Pancreas (tissue), 10 donors: ENCODE measurements at regions not wholly inside any gene's neighbourhood (a gene's known extent, or its start where the extent isn't known, plus 50 kb on each side); places are given as distances from the start of the nearest gene placed in this dataset.

ENCODE experiments used
- ATAC-seq, 4 donors: fragments of 200-7000 bp; cut with Tn5 transposase; one replicate each; pipeline versions ENCODE4 v1.8.0 to v1.9.1; 2020; ENCODE audit warnings: mild to moderate bottlenecking in 4 of 4, moderate library complexity in 4 of 4
- DNase-seq, 6 donors: peaks; one replicate each; pipeline ENCODE4 v3.0.0-alpha.2; 2020
- FAIRE-seq: peaks from 2 replicates; lab custom pipeline; 2012; peaks lifted over from hg19 to GRCh38; lab: Jason Lieb, UNC
- H3K27ac ChIP-seq, 4 donors: fragments of 200-600 bp; sonication (generic); 1 replicate in 3 of 4; 2 replicates in 1 of 4; pipeline versions ENCODE4 v1.5.0 to v1.8.0; 2020
- H3K27me3 ChIP-seq, 4 donors: fragments of 200-600 bp; one replicate each; pipeline ENCODE4 v1.8.0; 2021
- H3K36me3 ChIP-seq, 3 donors: fragments of 200-600 bp; sonication (generic) in 1 of 3; one replicate each; pipeline versions ENCODE4 v1.5.0 to v1.8.0; 2020 to 2021
- H3K4me1 ChIP-seq, 3 donors: fragments of 200-600 bp; one replicate each; pipeline ENCODE4 v1.8.0; 2021
- H3K4me3 ChIP-seq, 4 donors: fragments of 200-600 bp; sonication (generic) in 2 of 4; one replicate each; pipeline versions ENCODE4 v1.5.0 to v1.8.0; 2020 to 2021
- H3K9me3 ChIP-seq, 4 donors: fragments of 200-600 bp; one replicate each; pipeline ENCODE4 v1.8.0; 2021
- WGBS, 2 donors: extraction: QIAGEN DNeasy Blood & Tissue Kit; methylation state at CpG; one replicate each; pipeline ENCODE4 v1.1.7; 2013; 5-methylcytosine and 5-hydroxymethylcytosine counted together
- intact Hi-C, 3 donors: fragments of 100-400 bp; cut with DNase I; formaldehyde crosslinking; loops; one replicate each; pipeline versions ENCODE4 v1.11.1 to v1.14.2; 2022
- TF ChIP-seq, protein P1 (sequence below), 4 donors: fragments of 200-600 bp; sonication (generic) in 3 of 4; IDR thresholded peaks; one replicate each; pipeline versions ENCODE4 v1.5.0 to v1.8.0; 2021; ENCODE audit warnings: antibody characterized with exemption in 4 of 4
- donor health status: healthy with polysubstance abuse.
- donor health status: DM: no; HTN: no; CAD: no; lungs with moderate emphysema.
- donor health status: DM: no; HTN: no; CAD: no.
- donor health status: control.
- donor health status: control.
- donor health status: Bipolar disorder and iron deficiency.
- donor health status: DM: yes; HTN: yes; CAD: no.
- donor health status: DM: no; HTN: no; CAD: no.
- donor health status: DM: no; HTN: no; CAD: no.
- donor health status: DM: yes; HTN: yes; CAD: no.

DNA sequence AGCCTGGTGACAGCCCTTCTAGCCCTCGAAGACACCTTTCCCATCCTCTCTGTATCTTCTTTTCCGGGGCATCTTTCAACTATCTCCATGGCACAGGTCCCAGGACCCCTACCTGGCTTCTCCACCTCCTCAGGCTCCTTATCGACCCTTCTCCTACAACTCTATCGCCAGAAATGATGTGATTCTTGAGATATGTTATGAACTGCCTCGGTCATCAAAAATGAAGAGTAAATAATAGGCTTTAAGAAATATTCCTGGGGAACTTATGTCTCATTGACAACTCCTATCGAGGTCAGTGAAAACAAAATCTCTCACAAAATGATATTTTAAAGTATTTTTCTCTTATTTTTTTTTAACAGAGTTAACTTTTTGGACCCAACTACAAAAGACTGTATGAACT, 405.5 kb upstream of the SHH start:
- TF ChIP-seq, protein P1, sequence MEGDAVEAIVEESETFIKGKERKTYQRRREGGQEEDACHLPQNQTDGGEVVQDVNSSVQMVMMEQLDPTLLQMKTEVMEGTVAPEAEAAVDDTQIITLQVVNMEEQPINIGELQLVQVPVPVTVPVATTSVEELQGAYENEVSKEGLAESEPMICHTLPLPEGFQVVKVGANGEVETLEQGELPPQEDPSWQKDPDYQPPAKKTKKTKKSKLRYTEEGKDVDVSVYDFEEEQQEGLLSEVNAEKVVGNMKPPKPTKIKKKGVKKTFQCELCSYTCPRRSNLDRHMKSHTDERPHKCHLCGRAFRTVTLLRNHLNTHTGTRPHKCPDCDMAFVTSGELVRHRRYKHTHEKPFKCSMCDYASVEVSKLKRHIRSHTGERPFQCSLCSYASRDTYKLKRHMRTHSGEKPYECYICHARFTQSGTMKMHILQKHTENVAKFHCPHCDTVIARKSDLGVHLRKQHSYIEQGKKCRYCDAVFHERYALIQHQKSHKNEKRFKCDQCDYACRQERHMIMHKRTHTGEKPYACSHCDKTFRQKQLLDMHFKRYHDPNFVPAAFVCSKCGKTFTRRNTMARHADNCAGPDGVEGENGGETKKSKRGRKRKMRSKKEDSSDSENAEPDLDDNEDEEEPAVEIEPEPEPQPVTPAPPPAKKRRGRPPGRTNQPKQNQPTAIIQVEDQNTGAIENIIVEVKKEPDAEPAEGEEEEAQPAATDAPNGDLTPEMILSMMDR (IDR thresholded peaks at IDR 0.05): no peak
- DNase-seq: no peak
- WGBS, 2 donors: 61 to 88% methylated on average over 6 of the region's 6 CpGs
- H3K4me1 ChIP-seq: no peaks in the 10 kb centered on the region
- intact Hi-C loops: no loop called here
- no peaks in the 10 kb centered on the region for H3K27me3 ChIP-seq
- no peak for ATAC-seq
- H3K4me3 ChIP-seq: no peak overlapping the region
- no peak overlapping the region for H3K27ac ChIP-seq
- FAIRE-seq: no peak
- H3K36me3 ChIP-seq: no peaks in the 10 kb centered on the region
- H3K9me3 ChIP-seq: no peaks in the 10 kb centered on the region

DNA sequence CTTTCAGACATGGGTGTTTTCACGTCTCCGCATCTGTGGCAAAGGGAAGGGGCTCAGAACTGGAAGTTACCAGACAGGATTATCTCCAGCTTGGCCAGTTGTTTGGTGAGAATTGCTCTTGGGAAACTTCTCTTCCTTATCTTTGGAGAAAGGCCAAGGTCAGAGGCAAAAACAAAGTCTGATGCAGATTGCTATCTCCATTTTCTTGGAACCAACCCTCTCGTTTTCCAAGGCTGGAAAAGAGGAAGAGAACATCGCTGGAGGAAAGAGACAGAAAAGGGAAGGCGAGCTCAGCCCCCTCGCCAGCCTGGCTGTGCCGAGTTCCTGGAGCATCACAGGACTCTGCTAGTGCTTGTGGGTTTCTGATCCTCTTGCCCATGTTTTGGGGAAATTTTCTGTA, 396.8 kb upstream of the SHH start:
- WGBS, 2 donors: 71 to 72% methylated on average over 7 of the region's 7 CpGs
- DNase-seq (no peak), FAIRE-seq (no peak), ATAC-seq (no peak)
- TF ChIP-seq, protein P1 (IDR thresholded peaks at IDR 0.05): no peak
- intact Hi-C loops: no loop called here
- Histone ChIP-seq H3K27ac (no peak overlapping the region), H3K9me3 (no peaks in the 10 kb centered on the region), H3K4me3 (no peak overlapping the region), H3K4me1 (no peaks in the 10 kb centered on the region), H3K36me3 (no peaks in the 10 kb centered on the region), H3K27me3 (peaks cover 0 to 5% (median 0%) of the 10 kb centered on the region in 4 donors)

DNA sequence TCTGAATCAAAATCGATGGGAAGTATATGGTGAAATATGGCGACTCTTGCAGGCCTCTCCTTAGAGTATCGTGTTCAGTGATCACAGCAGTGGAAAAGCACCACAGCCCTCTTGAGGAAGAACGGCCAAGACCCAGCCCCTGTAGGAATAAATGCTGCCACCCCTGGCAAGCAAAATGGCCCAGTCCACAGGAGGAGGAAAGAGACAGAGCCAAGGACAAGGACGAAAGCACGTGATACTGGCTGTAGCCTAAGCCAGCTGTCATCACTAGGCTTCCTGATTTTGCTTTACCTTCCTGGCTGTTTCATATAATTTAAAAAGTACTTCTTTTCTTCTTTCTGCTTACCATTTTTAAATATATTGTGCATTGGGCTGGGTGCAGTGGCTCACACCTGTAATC, 395.0 kb upstream of the SHH start:
- no peaks in the 10 kb centered on the region for H3K4me1 ChIP-seq
- H3K36me3 ChIP-seq: no peaks in the 10 kb centered on the region
- ATAC-seq (no peak), DNase-seq (no peak), FAIRE-seq (no peak)
- H3K9me3 ChIP-seq: no peaks in the 10 kb centered on the region
- H3K4me3 ChIP-seq: no peak overlapping the region
- intact Hi-C loops: no loop called here
- 85 to 90% methylated on average over 6 of the region's 6 CpGs for WGBS, 2 donors
- TF ChIP-seq, protein P1 (IDR thresholded peaks at IDR 0.05): no peak
- no peak overlapping the region for H3K27ac ChIP-seq
- peaks cover 0 to 5% (median 0%) of the 10 kb centered on the region in 4 donors for H3K27me3 ChIP-seq

GRCh38 chr7:156206174-156206573, 393.9 kb upstream of the SHH start:
- no peaks in the 10 kb centered on the region for H3K9me3 ChIP-seq
- no peaks in the 10 kb centered on the region for H3K36me3 ChIP-seq
- DNase-seq (no peak), FAIRE-seq (no peak), ATAC-seq (no peak)
- peaks cover 0 to 5% (median 0%) of the 10 kb centered on the region in 4 donors for H3K27me3 ChIP-seq
- 84 to 87% methylated on average over 8 of the region's 8 CpGs for WGBS, 2 donors
- H3K4me1 ChIP-seq: no peaks in the 10 kb centered on the region
- TF ChIP-seq, protein P1 (IDR thresholded peaks at IDR 0.05): no peak
- H3K27ac ChIP-seq: no peak overlapping the region
- no peak overlapping the region for H3K4me3 ChIP-seq
- intact Hi-C loops: no loop called here

GRCh38 chr7:156204820-156205219, 392.6 kb upstream of the SHH start:
- no peak for ATAC-seq
- no peak overlapping the region for H3K4me3 ChIP-seq
- peaks cover 0 to 1% (median 0%) of the 10 kb centered on the region in 4 donors for H3K27me3 ChIP-seq
- no peak for FAIRE-seq
- no peaks in the 10 kb centered on the region for H3K4me1 ChIP-seq
- no peak for DNase-seq
- intact Hi-C loops: no loop called here
- TF ChIP-seq, protein P1 (IDR thresholded peaks at IDR 0.05): no peak
- no peak overlapping the region for H3K27ac ChIP-seq
- 84 to 89% methylated on average over 6 of the region's 6 CpGs for WGBS, 2 donors
- no peaks in the 10 kb centered on the region for H3K9me3 ChIP-seq
- H3K36me3 ChIP-seq: no peaks in the 10 kb centered on the region
